ENCODE measurements at regions not wholly inside any gene's neighbourhood (a gene's known extent, or its start where the extent isn't known, plus 50 kb on each side); places are given as distances from the start of the nearest gene placed in this dataset.

- no peak for TF ChIP-seq CTCF (IDR thresholded peaks at IDR 0.05; ENCODE audit: insufficient read depth, low read depth, low read length)
- TF ChIP-seq EZH2 (IDR thresholded peaks at IDR 0.05; ENCODE audit: insufficient read depth, low read length) = no peak
These were observed 51.9 kb upstream of the GJA8 start for GRCh38 chr1:147850737-147851136.

Data from astrocyte (in vitro differentiated cells and primary cell).